A673 (cell line): ENCODE measurements at regions not wholly inside any gene's neighbourhood (a gene's known extent, or its start where the extent isn't known, plus 50 kb on each side); places are given as distances from the start of the nearest gene placed in this dataset.

ENCODE experiments used
- BruUV-seq: library from RNA; stranded (reverse); fragments of 400-500 nt; replicated peaks from 2 replicates; lab custom pipeline; 2021; lab: Mats Ljungman, UMichigan
- CTCF ChIA-PET: fragments of 300-600 bp; sonication (Branson Sonifier 250); formaldehyde crosslinking; loops from one replicate; lab custom pipeline; 2022; ENCODE audit warnings: antibody characterized with exemption; lab: Charles Lee
- POLR2A ChIA-PET: fragments of 300-600 bp; sonication (Branson Sonifier 250); formaldehyde crosslinking; loops from one replicate; lab custom pipeline; 2022; ENCODE audit warnings: antibody characterized with exemption; ENCODE audit not compliant: low non-redundant PET; lab: Charles Lee
- DNase-seq: peaks from one replicate; pipeline ENCODE4 v3.0.0-alpha.2; 2015; ENCODE audit warnings: low spot score
- H3K27ac ChIP-seq: fragments of 200-600 bp; sonication (generic); 2 replicates; pipeline ENCODE4 v1.5.1; 2016; ENCODE audit warnings: mixed run types, low read depth, mild to moderate bottlenecking, mixed read lengths, antibody characterized with exemption, low read length; ENCODE audit not compliant: poor library complexity, severe bottlenecking
- H3K27me3 ChIP-seq: fragments of 200-600 bp; sonication (generic); replicated peaks from 2 replicates; pipeline ENCODE4 v1.6.1; 2017; ENCODE audit warnings: mixed run types, low read depth, mild to moderate bottlenecking, mixed read lengths, antibody characterized with exemption, low read length; ENCODE audit not compliant: insufficient read depth, poor library complexity
- H3K36me3 ChIP-seq: fragments of 200-600 bp; sonication (generic); 2 replicates; pipeline ENCODE4 v1.6.1; 2016; ENCODE audit warnings: mixed run types, mild to moderate bottlenecking, mixed read lengths, antibody characterized with exemption, low read length; ENCODE audit not compliant: insufficient read depth, poor library complexity, severe bottlenecking
- H3K4me1 ChIP-seq: fragments of 200-600 bp; sonication (generic); 2 replicates; pipeline ENCODE4 v1.6.1; 2017; ENCODE audit warnings: mixed run types, mild to moderate bottlenecking, mixed read lengths, antibody characterized with exemption, low read length; ENCODE audit not compliant: insufficient read depth, poor library complexity, severe bottlenecking
- H3K4me3 ChIP-seq: fragments of 200-600 bp; sonication (generic); 2 replicates; pipeline ENCODE4 v1.5.1; 2016; ENCODE audit warnings: low read depth, mixed run types, mild to moderate bottlenecking, mixed read lengths, low read length; ENCODE audit not compliant: poor library complexity, severe bottlenecking
- H3K9me3 ChIP-seq: fragments of 200-600 bp; sonication (generic); 2 replicates; pipeline ENCODE4 v1.6.1; 2016; ENCODE audit warnings: mixed run types, low read depth, mild to moderate bottlenecking, mixed read lengths, antibody characterized with exemption, low read length; ENCODE audit not compliant: poor library complexity, severe bottlenecking
- EZH2 ChIP-seq: fragments of 200-600 bp; sonication (generic); IDR thresholded peaks from 2 replicates; pipeline ENCODE4 v1.6.1; 2017; ENCODE audit warnings: borderline replicate concordance, low read depth, mild to moderate bottlenecking, mixed read lengths, antibody characterized with exemption, low read length; ENCODE audit not compliant: poor library complexity, severe bottlenecking
- intact Hi-C: fragments of 100-400 bp; cut with micrococcal nuclease; formaldehyde crosslinking; loops from one replicate; pipeline ENCODE4 v1.10.0; 2022; ENCODE audit not compliant: unreplicated experiment
- TF ChIP-seq, protein P1 (sequence below): fragments of 300-800, 200-600 bp; sonication (generic); conservative IDR thresholded peaks from 2 replicates; pipeline ENCODE4 v1.5.1; 2017; ENCODE audit warnings: low read depth, mild to moderate bottlenecking, antibody characterized with exemption, low read length, moderate library complexity, mixed read lengths

DNA sequence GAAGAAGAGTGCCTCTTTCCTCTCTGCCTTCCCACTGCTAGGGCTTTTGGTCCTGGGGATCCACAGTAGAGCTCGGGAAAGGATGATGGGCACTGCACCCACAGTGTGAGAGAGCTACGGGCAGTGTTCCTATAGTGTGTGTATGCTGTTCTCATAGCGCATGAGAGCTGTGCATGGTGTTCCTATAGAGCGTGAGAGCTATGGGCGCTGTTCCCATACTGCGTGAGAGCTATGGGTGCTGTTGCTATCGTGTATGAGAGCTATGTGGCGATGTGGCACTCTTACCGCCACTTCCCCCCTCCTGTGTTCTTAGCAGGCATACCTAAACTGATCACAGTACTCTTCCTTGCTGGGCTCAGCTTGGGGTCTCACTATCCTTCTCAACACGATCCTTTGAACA lies 213.5 kb downstream of the EDEM1 start:
- BruUV-seq, result no TSS peak
- Histone ChIP-seq H3K27ac (no peak overlapping the region), H3K9me3 (no peaks in the 10 kb centered on the region), H3K4me3 (no peak overlapping the region), H3K4me1 (no peaks in the 10 kb centered on the region), H3K27me3 (peaks cover 60% of the 10 kb centered on the region), H3K36me3 (no peaks in the 10 kb centered on the region)
- no peak for TF ChIP-seq EZH2
- TF ChIP-seq, protein P1, sequence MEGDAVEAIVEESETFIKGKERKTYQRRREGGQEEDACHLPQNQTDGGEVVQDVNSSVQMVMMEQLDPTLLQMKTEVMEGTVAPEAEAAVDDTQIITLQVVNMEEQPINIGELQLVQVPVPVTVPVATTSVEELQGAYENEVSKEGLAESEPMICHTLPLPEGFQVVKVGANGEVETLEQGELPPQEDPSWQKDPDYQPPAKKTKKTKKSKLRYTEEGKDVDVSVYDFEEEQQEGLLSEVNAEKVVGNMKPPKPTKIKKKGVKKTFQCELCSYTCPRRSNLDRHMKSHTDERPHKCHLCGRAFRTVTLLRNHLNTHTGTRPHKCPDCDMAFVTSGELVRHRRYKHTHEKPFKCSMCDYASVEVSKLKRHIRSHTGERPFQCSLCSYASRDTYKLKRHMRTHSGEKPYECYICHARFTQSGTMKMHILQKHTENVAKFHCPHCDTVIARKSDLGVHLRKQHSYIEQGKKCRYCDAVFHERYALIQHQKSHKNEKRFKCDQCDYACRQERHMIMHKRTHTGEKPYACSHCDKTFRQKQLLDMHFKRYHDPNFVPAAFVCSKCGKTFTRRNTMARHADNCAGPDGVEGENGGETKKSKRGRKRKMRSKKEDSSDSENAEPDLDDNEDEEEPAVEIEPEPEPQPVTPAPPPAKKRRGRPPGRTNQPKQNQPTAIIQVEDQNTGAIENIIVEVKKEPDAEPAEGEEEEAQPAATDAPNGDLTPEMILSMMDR, result no peak
- DNase-seq, result no peak
- ChIA-PET CTCF (no interaction called here), POLR2A (no interaction called here)
- intact Hi-C loops, result no loop called here

DNA sequence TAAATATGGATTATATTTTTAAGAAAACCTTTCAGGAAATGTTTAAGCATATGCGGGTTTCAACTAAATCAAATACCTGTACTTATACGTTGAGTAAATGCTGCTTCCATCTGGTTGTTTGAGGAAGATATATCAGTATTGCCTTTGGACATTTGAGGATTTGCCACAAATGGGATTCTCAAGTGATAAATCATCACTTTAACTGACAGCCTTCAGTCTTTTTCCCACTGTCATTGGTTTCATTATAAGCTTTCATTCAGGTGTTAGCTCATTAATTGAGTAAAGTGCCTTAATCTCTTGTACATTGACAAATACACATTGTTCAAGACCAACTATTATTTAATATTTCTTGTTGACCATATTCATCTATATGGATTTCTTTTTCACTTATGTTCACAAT lies 217.2 kb downstream of the EDEM1 start:
- Histone ChIP-seq H3K36me3 (no peaks in the 10 kb centered on the region), H3K9me3 (no peaks in the 10 kb centered on the region), H3K4me3 (no peak overlapping the region), H3K4me1 (no peaks in the 10 kb centered on the region), H3K27me3 (peaks cover 37% of the 10 kb centered on the region), H3K27ac (no peak overlapping the region)
- TF ChIP-seq EZH2, result no peak
- TF ChIP-seq, protein P1, result no peak
- POLR2A ChIA-PET, result no interaction called here
- no peak for DNase-seq
- no TSS peak for BruUV-seq
- intact Hi-C loops, result no loop called here
- CTCF ChIA-PET, result no interaction called here

DNA sequence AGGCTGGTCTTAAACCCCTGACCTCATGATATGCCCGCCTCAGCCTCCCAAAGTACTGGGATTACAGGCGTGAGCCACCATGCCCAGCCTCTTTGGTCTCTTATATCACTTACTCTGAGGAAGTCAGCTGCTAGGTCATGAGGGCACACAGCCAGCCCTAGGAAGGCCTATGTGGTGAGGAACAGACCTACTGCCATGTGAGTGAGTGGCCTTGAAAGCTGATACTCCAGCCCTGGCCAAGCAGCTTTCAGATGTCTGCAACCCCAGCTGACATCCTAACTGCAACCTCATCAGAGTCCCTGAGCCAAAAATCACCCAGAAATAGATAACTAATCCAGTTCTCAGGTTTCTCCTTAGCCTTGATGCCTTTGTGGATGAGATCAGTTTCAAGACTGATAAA lies 224.3 kb downstream of the EDEM1 start:
- no TSS peak for BruUV-seq
- TF ChIP-seq EZH2, result no peak
- TF ChIP-seq, protein P1, result no peak
- Histone ChIP-seq H3K4me1 (no peaks in the 10 kb centered on the region), H3K4me3 (no peak overlapping the region), H3K36me3 (no peaks in the 10 kb centered on the region), H3K27ac (no peak overlapping the region), H3K27me3 (peaks cover 8% of the 10 kb centered on the region), H3K9me3 (no peaks in the 10 kb centered on the region)
- intact Hi-C loops, result no loop called here
- no peak for DNase-seq
- CTCF ChIA-PET, result no interaction called here
- POLR2A ChIA-PET, result no interaction called here
